ENCODE measurements at regions not wholly inside any gene's neighbourhood (a gene's known extent, or its start where the extent isn't known, plus 50 kb on each side); places are given as distances from the start of the nearest gene placed in this dataset.

DNA sequence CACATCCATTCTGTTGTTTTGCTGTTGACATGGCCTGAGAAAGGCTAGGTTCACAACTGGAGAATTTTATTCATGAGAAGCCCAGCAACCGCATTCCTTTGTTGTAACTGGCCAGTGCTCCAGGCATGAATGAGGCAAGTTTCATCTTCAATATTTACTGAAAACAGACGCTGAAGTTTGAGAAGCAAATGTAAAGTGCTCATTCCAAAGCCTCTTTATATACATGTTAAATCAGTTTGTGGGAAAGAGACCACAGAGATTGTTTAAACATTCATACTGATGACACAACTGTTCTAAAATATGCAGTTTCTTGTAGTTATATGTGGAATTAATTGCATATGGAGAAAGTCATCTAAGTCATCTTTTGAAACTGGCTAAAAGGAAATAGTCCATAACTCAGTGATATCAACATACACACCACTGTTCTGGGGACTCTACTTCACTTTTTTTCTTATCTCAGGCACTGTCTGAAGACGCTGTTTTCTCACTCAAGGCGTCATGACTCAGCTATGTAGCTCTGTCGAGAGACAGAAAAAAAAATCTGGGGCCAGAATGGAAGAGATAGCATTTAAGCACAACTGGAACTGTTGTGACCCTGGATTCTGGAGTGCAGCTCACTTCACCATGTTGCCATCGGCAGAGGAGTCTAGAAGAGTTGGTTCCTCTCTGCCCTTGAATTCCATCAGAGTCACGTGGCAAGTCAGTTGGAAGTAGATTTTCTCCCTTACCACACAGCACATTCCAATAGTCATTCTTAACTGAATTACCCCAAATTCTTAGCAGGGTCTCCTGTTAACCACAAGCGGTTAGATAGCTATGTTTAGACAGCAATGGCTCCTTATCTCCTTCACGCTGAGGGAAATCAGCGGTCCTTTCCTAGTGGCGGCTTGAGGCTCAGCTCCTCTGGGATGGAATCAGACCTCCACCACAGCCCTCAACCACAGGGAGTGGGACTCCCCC, 258.4 kb upstream of the HMGA2 start:
- intact Hi-C loops (cut with DNase I) = no loop called here
- peak; percentile 44 for ATAC-seq (ENCODE audit: low FRiP score)
- no peak for DNase-seq

DNA sequence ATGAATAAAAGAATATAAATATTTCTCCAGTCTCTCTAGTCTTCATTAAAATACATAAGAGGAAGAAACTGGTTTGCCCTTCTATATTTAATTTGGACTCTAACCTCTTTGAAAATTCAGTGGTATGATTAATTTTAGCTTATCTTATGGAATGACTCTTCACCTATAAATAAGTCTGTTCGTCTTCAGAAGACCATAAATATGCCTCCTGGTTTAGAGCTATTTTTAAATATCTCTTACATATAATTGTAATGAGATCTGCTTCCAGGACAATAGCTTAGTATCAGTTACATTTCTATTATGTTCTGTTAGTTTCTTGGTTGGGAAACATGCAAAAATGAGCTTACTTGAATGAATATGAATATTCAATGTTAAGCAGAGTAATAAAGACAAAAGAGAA, 257.5 kb upstream of the HMGA2 start:
- Histone ChIP-seq H3K36me3 (ENCODE audit: control insufficient read depth in 1 of 2, insufficient read depth in 2 of 2, low read length in 1 of 2) (no peaks in the 10 kb centered on the region), H3K27me3 (ENCODE audit: control insufficient read depth in 1 of 2, insufficient read depth in 2 of 2, low read length in 1 of 2) (no peaks in the 10 kb centered on the region), H3K27ac (ENCODE audit: low read depth in 1 of 2, low read length in 2 of 2) (no peak overlapping the region), H3K9me3 (ENCODE audit: control insufficient read depth, low read length) (no peaks in the 10 kb centered on the region), H3K4me3 (ENCODE audit: low read length in 2 of 2) (no peak overlapping the region), H3K4me1 (ENCODE audit: control insufficient read depth in 1 of 2, insufficient read depth in 2 of 2, low read length in 2 of 2) (peaks cover 0 to 3% of the 10 kb centered on the region in 2 donors)
- intact Hi-C loops (cut with DNase I) = no loop called here
- WGBS, 2 donors = 2 to 6% methylated on average over 1 of the region's 1 CpG
- DNase-seq (no peak), ATAC-seq (ENCODE audit: low FRiP score) (no peak)

More for the DNA sequence above, 258.4 kb upstream of the HMGA2 start:
- WGBS, 2 donors = 16 to 19% methylated on average over 11 of the region's 11 CpGs
- H3K27ac ChIP-seq (ENCODE audit: low read depth in 1 of 2, low read length in 2 of 2) = no peak overlapping the region
- no peaks in the 10 kb centered on the region for H3K36me3 ChIP-seq (ENCODE audit: control insufficient read depth in 1 of 2, insufficient read depth in 2 of 2, low read length in 1 of 2)
- H3K4me1 ChIP-seq (ENCODE audit: control insufficient read depth in 1 of 2, insufficient read depth in 2 of 2, low read length in 2 of 2) = peaks cover 0 to 3% of the 10 kb centered on the region in 2 donors
- no peak overlapping the region for H3K4me3 ChIP-seq (ENCODE audit: low read length in 2 of 2)
- H3K9me3 ChIP-seq (ENCODE audit: control insufficient read depth, low read length) = no peaks in the 10 kb centered on the region
- no peaks in the 10 kb centered on the region for H3K27me3 ChIP-seq (ENCODE audit: control insufficient read depth in 1 of 2, insufficient read depth in 2 of 2, low read length in 1 of 2)

GRCh38 chr12:65567820-65568219, 256.5 kb upstream of the HMGA2 start:
- WGBS, 2 donors = 88 to 90% methylated on average over 3 of the region's 3 CpGs
- intact Hi-C loops (cut with DNase I) = no loop called here

DNA sequence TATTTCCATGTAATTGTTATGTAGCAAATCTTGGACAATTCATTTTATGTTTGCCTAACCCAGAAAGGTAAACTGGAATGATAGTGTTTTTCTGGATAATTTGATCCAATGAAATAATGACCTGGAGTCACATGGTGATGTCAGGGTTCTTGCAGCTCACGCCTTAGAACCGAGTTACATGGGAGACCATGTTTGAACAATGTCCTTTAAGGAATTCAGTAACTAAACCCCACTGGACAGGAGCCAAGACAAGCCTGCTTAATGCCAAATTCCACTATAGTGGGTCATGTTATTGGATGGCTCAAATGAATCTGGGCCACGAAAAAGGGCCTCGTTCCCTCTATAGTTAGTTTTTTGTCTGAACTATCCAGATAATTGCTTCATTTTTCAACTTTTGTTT, 255.8 kb upstream of the HMGA2 start:
- WGBS, 2 donors = 11 to 16% methylated on average over 4 of the region's 4 CpGs
- intact Hi-C loops (cut with DNase I) = no loop called here
- no peaks in the 10 kb centered on the region for H3K36me3 ChIP-seq (ENCODE audit: control insufficient read depth in 1 of 2, insufficient read depth in 2 of 2, low read length in 1 of 2)
- H3K9me3 ChIP-seq (ENCODE audit: control insufficient read depth, low read length) = no peaks in the 10 kb centered on the region
- H3K4me3 ChIP-seq (ENCODE audit: low read length in 2 of 2) = no peak overlapping the region
- DNase-seq (no peak), ATAC-seq (ENCODE audit: low FRiP score) (no peak)
- no peak overlapping the region for H3K27ac ChIP-seq (ENCODE audit: low read depth in 1 of 2, low read length in 2 of 2)
- peaks cover 0 to 3% of the 10 kb centered on the region in 2 donors for H3K4me1 ChIP-seq (ENCODE audit: control insufficient read depth in 1 of 2, insufficient read depth in 2 of 2, low read length in 2 of 2)
- H3K27me3 ChIP-seq (ENCODE audit: control insufficient read depth in 1 of 2, insufficient read depth in 2 of 2, low read length in 1 of 2) = no peaks in the 10 kb centered on the region

More at GRCh38 chr12:65567820-65568219, 256.5 kb upstream of the HMGA2 start:
- DNase-seq (no peak), ATAC-seq (ENCODE audit: low FRiP score) (no peak)
- no peak overlapping the region for H3K27ac ChIP-seq (ENCODE audit: low read depth in 1 of 2, low read length in 2 of 2)
- H3K27me3 ChIP-seq (ENCODE audit: control insufficient read depth in 1 of 2, insufficient read depth in 2 of 2, low read length in 1 of 2) = no peaks in the 10 kb centered on the region
- no peaks in the 10 kb centered on the region for H3K36me3 ChIP-seq (ENCODE audit: control insufficient read depth in 1 of 2, insufficient read depth in 2 of 2, low read length in 1 of 2)
- H3K4me1 ChIP-seq (ENCODE audit: control insufficient read depth in 1 of 2, insufficient read depth in 2 of 2, low read length in 2 of 2) = peaks cover 0 to 3% of the 10 kb centered on the region in 2 donors
- H3K9me3 ChIP-seq (ENCODE audit: control insufficient read depth, low read length) = no peaks in the 10 kb centered on the region
- no peak overlapping the region for H3K4me3 ChIP-seq (ENCODE audit: low read length in 2 of 2)

DNA sequence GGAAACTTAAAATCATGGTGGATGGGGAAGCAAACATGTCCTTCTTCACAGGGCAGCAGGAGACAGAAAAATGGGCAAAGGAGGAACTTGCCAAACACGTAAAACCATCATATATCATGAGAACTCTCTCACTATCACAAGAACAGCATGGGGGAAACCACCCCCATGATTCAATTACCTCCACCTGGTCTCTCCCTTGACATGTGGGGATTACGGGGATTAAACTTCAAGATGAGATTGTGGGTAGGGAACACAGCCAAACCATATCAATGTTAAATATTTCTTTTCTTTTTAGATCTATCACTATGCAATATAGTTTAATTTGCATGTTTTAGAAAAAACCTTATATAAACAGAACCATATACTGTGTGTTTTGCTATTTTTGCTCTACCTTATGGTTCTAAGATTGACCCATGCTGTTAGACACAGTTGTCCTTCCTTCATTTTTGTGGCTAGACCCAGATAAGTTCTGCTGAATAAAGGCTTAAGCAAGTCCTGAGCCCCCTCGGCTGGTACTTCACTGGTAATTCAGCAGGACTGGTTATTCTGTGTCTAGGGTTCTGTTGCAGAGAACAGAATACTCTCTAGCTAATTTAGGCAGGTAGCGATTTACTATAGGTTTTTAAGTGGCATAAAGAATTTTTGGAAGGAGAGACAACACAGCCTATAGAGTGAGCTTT, 253.7 kb upstream of the HMGA2 start:
- no peaks in the 10 kb centered on the region for H3K36me3 ChIP-seq (ENCODE audit: control insufficient read depth in 1 of 2, insufficient read depth in 2 of 2, low read length in 1 of 2)
- 96 to 99% methylated on average over 4 of the region's 4 CpGs for WGBS, 2 donors
- no peaks in the 10 kb centered on the region for H3K27me3 ChIP-seq (ENCODE audit: control insufficient read depth in 1 of 2, insufficient read depth in 2 of 2, low read length in 1 of 2)
- peaks cover 0 to 3% of the 10 kb centered on the region in 2 donors for H3K4me1 ChIP-seq (ENCODE audit: control insufficient read depth in 1 of 2, insufficient read depth in 2 of 2, low read length in 2 of 2)
- H3K4me3 ChIP-seq (ENCODE audit: low read length in 2 of 2) = no peak overlapping the region
- intact Hi-C loops (cut with DNase I) = no loop called here
- ATAC-seq (ENCODE audit: low FRiP score) = no peak
- no peak for DNase-seq
- H3K9me3 ChIP-seq (ENCODE audit: control insufficient read depth, low read length) = no peaks in the 10 kb centered on the region
- no peak overlapping the region for H3K27ac ChIP-seq (ENCODE audit: low read depth in 1 of 2, low read length in 2 of 2)

DNA sequence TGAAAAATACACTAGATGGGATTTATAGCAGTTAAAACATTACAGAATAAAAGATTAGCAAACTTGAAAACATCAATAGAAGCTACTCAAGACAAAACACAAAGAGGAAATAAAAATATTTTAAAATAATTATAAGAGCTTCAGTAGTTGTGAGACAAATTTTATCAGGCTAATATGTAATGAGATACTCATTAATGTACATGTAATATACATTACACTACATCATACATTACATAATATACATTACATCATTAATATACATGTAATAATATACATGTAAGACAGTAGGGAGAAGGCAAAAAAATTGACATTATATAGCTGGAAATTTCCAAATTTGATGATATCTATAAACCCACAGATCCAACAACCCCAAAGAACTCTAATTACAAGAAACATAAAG, 249.4 kb upstream of the HMGA2 start:
- H3K9me3 ChIP-seq (ENCODE audit: control insufficient read depth, low read length) = no peaks in the 10 kb centered on the region
- no peak for DNase-seq
- H3K27ac ChIP-seq (ENCODE audit: low read depth in 1 of 2, low read length in 2 of 2) = no peak overlapping the region
- H3K4me3 ChIP-seq (ENCODE audit: low read length in 2 of 2) = no peak overlapping the region
- no peaks in the 10 kb centered on the region for H3K4me1 ChIP-seq (ENCODE audit: control insufficient read depth in 1 of 2, insufficient read depth in 2 of 2, low read length in 2 of 2)
- ATAC-seq (ENCODE audit: low FRiP score) = no peak
- intact Hi-C loops (cut with DNase I) = no loop called here
- no peaks in the 10 kb centered on the region for H3K36me3 ChIP-seq (ENCODE audit: control insufficient read depth in 1 of 2, insufficient read depth in 2 of 2, low read length in 1 of 2)
- H3K27me3 ChIP-seq (ENCODE audit: control insufficient read depth in 1 of 2, insufficient read depth in 2 of 2, low read length in 1 of 2) = no peaks in the 10 kb centered on the region

DNA sequence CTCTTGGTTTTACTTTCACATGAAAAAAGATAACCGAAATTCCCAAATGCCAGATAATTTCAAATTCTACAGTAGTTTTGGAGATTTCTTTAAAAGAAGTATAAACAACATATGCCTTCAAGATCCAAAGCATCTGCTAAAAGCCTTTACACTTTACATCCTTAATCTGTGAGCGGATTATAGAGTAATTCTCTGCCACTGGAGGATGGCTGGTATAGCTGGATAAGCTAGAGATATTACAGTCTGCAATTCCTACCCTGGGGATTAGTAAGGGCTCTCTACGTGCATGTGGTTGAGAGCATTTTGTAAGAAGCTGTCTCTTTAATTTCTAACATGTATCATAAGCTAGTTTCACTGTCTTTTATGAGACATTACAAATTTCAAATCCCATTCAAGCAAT, 240.3 kb upstream of the HMGA2 start:
- Histone ChIP-seq H3K4me1 (ENCODE audit: control insufficient read depth in 1 of 2, insufficient read depth in 2 of 2, low read length in 2 of 2) (no peaks in the 10 kb centered on the region), H3K4me3 (ENCODE audit: low read length in 2 of 2) (no peak overlapping the region), H3K27ac (ENCODE audit: low read depth in 1 of 2, low read length in 2 of 2) (no peak overlapping the region), H3K9me3 (ENCODE audit: control insufficient read depth, low read length) (no peaks in the 10 kb centered on the region), H3K36me3 (ENCODE audit: control insufficient read depth in 1 of 2, insufficient read depth in 2 of 2, low read length in 1 of 2) (no peaks in the 10 kb centered on the region), H3K27me3 (ENCODE audit: control insufficient read depth in 1 of 2, insufficient read depth in 2 of 2, low read length in 1 of 2) (no peaks in the 10 kb centered on the region)
- no peak for DNase-seq
- intact Hi-C loops (cut with DNase I) = no loop called here
- ATAC-seq (ENCODE audit: low FRiP score) = no peak
- WGBS, 2 donors = 89 to 91% methylated on average over 3 of the region's 3 CpGs

GRCh38 chr12:65585648-65586602, 238.4 kb upstream of the HMGA2 start:
- no peaks in the 10 kb centered on the region for H3K9me3 ChIP-seq (ENCODE audit: control insufficient read depth, low read length)
- no peak for ATAC-seq (ENCODE audit: low FRiP score)

More at GRCh38 chr12:65585648-65586602, 238.4 kb upstream of the HMGA2 start:
- intact Hi-C loops (cut with DNase I) = no loop called here
- Histone ChIP-seq H3K4me3 (ENCODE audit: low read length in 2 of 2) (no peak overlapping the region), H3K27ac (ENCODE audit: low read depth in 1 of 2, low read length in 2 of 2) (no peak overlapping the region), H3K27me3 (ENCODE audit: control insufficient read depth in 1 of 2, insufficient read depth in 2 of 2, low read length in 1 of 2) (no peaks in the 10 kb centered on the region), H3K4me1 (ENCODE audit: control insufficient read depth in 1 of 2, insufficient read depth in 2 of 2, low read length in 2 of 2) (no peaks in the 10 kb centered on the region), H3K36me3 (ENCODE audit: control insufficient read depth in 1 of 2, insufficient read depth in 2 of 2, low read length in 1 of 2) (no peaks in the 10 kb centered on the region)
- 69 to 82% methylated on average over 3 of the region's 3 CpGs for WGBS, 2 donors
- DNase-seq = no peak
